PC-9 (cell line): ENCODE measurements at regions not wholly inside any gene's neighbourhood (a gene's known extent, or its start where the extent isn't known, plus 50 kb on each side); places are given as distances from the start of the nearest gene placed in this dataset.

ENCODE experiments used
- BruUV-seq: library from RNA; stranded (reverse); fragments of 400-500 nt; replicated peaks from 2 replicates; lab custom pipeline; 2021; lab: Mats Ljungman, UMichigan
- CTCF ChIA-PET: fragments of 300-600 bp; sonication (Branson Sonifier 250); formaldehyde crosslinking; loops from one replicate; lab custom pipeline; 2022; ENCODE audit warnings: antibody characterized with exemption; lab: Charles Lee
- POLR2A ChIA-PET: fragments of 300-600 bp; sonication (Branson Sonifier 250); formaldehyde crosslinking; loops from one replicate; lab custom pipeline; 2022; ENCODE audit warnings: antibody characterized with exemption; ENCODE audit not compliant: unreplicated experiment; lab: Charles Lee
- DNase-seq, 2 experiments: peaks; one replicate each; pipeline versions ENCODE4 v3.0.0 to v3.0.0-alpha.2; 2015 to 2022; ENCODE audit warnings: mixed read lengths in 1 of 2
- H2AFZ ChIP-seq: fragments of 200-600 bp; sonication (generic); 2 replicates; pipeline ENCODE4 v1.8.1; 2017; ENCODE audit warnings: antibody characterized with exemption
- H3F3A ChIP-seq: fragments of 200-600 bp; sonication (generic); 2 replicates; pipeline ENCODE4 v1.8.1; 2017; ENCODE audit warnings: antibody characterized with exemption, mild to moderate bottlenecking, low read depth; ENCODE audit not compliant: insufficient read depth
- H3K27ac ChIP-seq: fragments of 200-600 bp; sonication (generic); 2 replicates; pipeline ENCODE4 v1.6.1; 2016; ENCODE audit warnings: mixed run types
- H3K27me3 ChIP-seq: fragments of 200-600 bp; sonication (generic); 2 replicates; pipeline ENCODE4 v1.6.1; 2016; ENCODE audit warnings: low read depth, mixed run types; ENCODE audit not compliant: insufficient read depth
- H3K36me3 ChIP-seq: fragments of 200-600 bp; sonication (generic); 2 replicates; pipeline ENCODE4 v1.6.1; 2016; ENCODE audit warnings: low read depth, mixed run types
- H3K4me1 ChIP-seq: fragments of 200-600 bp; sonication (generic); replicated peaks from 2 replicates; pipeline ENCODE4 v1.6.1; 2016; ENCODE audit warnings: mixed run types; ENCODE audit not compliant: insufficient read depth
- H3K4me2 ChIP-seq: fragments of 200-600 bp; sonication (generic); 2 replicates; pipeline ENCODE4 v1.6.1; 2017; ENCODE audit warnings: mixed run types
- H3K4me3 ChIP-seq: fragments of 200-600 bp; sonication (generic); 2 replicates; pipeline ENCODE4 v1.6.1; 2016; ENCODE audit warnings: mixed run types
- H3K79me2 ChIP-seq: fragments of 200-600 bp; sonication (generic); 2 replicates; pipeline ENCODE4 v1.6.1; 2017; ENCODE audit warnings: low read depth, mixed run types
- H3K9me2 ChIP-seq: fragments of 200-600 bp; sonication (generic); 2 replicates; pipeline ENCODE4 v1.8.1; 2017; ENCODE audit warnings: mild to moderate bottlenecking; ENCODE audit not compliant: insufficient read depth
- H3K9me3 ChIP-seq: fragments of 200-600 bp; sonication (generic); 2 replicates; pipeline ENCODE4 v1.8.1; 2016; ENCODE audit warnings: low read depth; ENCODE audit not compliant: insufficient read depth
- H4K20me1 ChIP-seq: fragments of 200-600 bp; sonication (generic); 2 replicates; pipeline ENCODE4 v1.8.1; 2017; ENCODE audit not compliant: insufficient read depth
- CTCF ChIP-seq: fragments of 200-600 bp; sonication (generic); conservative IDR thresholded peaks from 2 replicates; pipeline ENCODE4 v1.6.1; 2017; ENCODE audit warnings: mixed run types, antibody characterized with exemption, mild to moderate bottlenecking, moderate library complexity
- EZH2 ChIP-seq: fragments of 200-600 bp; sonication (generic); IDR thresholded peaks from 2 replicates; pipeline ENCODE4 v1.8.0; 2017; ENCODE audit warnings: antibody characterized with exemption, low read depth
- intact Hi-C: fragments of 100-400 bp; cut with micrococcal nuclease; formaldehyde crosslinking; loops from one replicate; pipeline ENCODE4 v1.10.0; 2022; ENCODE audit not compliant: unreplicated experiment

GRCh38 chr5:5612096-5612495 lies 189.6 kb downstream of the ICE1 start:
- intact Hi-C loops: no loop called here
- Histone ChIP-seq H3K9me3 (no peaks in the 10 kb centered on the region), H3K36me3 (no peaks in the 10 kb centered on the region), H3K4me2 (no peak overlapping the region), H3K79me2 (no peaks in the 10 kb centered on the region), H3K27ac (no peak overlapping the region), H3K9me2 (no peaks in the 10 kb centered on the region), H3F3A (no peaks in the 10 kb centered on the region), H3K27me3 (peaks cover 42% of the 10 kb centered on the region), H2AFZ (no peak overlapping the region), H4K20me1 (no peaks in the 10 kb centered on the region), H3K4me3 (no peak overlapping the region), H3K4me1 (no peaks in the 10 kb centered on the region)
- POLR2A ChIA-PET: no interaction called here
- BruUV-seq: no TSS peak
- TF ChIP-seq EZH2: no peak
- no peak for TF ChIP-seq CTCF
- no peak for DNase-seq
- CTCF ChIA-PET: no interaction called here

- POLR2A ChIA-PET: no interaction called here
- no peaks in the 10 kb centered on the region for H4K20me1 ChIP-seq
These were observed 187.5 kb downstream of the ICE1 start for GRCh38 chr5:5609935-5610334.

GRCh38 chr5:5605170-5605764 lies 182.8 kb downstream of the ICE1 start:
- no peaks in the 10 kb centered on the region for H3K79me2 ChIP-seq
- H3K36me3 ChIP-seq: no peaks in the 10 kb centered on the region
- POLR2A ChIA-PET: no interaction called here
- no TSS peak for BruUV-seq
- H2AFZ ChIP-seq: peak overlapping the region; percentile 9; the same call in 1 of the 2 replicates
- H3K27me3 ChIP-seq: peaks cover 12% of the 10 kb centered on the region
- no peaks in the 10 kb centered on the region for H3K4me1 ChIP-seq
- no peaks in the 10 kb centered on the region for H3K9me3 ChIP-seq
- CTCF ChIA-PET: no interaction called here
- H3K4me3 ChIP-seq: no peak overlapping the region
- intact Hi-C loops: no loop called here
- no peak overlapping the region for H3K27ac ChIP-seq
- no peaks in the 10 kb centered on the region for H3F3A ChIP-seq
- no peaks in the 10 kb centered on the region for H4K20me1 ChIP-seq
- H3K9me2 ChIP-seq: no peaks in the 10 kb centered on the region
- peak overlapping the region; percentile 21; the same call in 1 of the 2 replicates for H3K4me2 ChIP-seq
- no peak for TF ChIP-seq CTCF
- no peak for TF ChIP-seq EZH2
- DNase-seq: no peak

More at GRCh38 chr5:5609935-5610334, 187.5 kb downstream of the ICE1 start:
- no peaks in the 10 kb centered on the region for H3K36me3 ChIP-seq
- H3K4me1 ChIP-seq: no peaks in the 10 kb centered on the region
- no peaks in the 10 kb centered on the region for H3K79me2 ChIP-seq
- H3K4me2 ChIP-seq: no peak overlapping the region
- no peaks in the 10 kb centered on the region for H3K9me2 ChIP-seq
- H3K4me3 ChIP-seq: no peak overlapping the region
- H3F3A ChIP-seq: no peaks in the 10 kb centered on the region
- TF ChIP-seq CTCF (no peak), EZH2 (no peak)
- no peak for DNase-seq
- intact Hi-C loops: loop anchor here (2.0 kb wide), 1 partner anchor 29 kb away; no protein-coding TSS in a partner anchor
- no peaks in the 10 kb centered on the region for H3K9me3 ChIP-seq
- no TSS peak for BruUV-seq
- H3K27me3 ChIP-seq: peaks cover 33% of the 10 kb centered on the region
- no peak overlapping the region for H3K27ac ChIP-seq
- no peak overlapping the region for H2AFZ ChIP-seq
- CTCF ChIA-PET: no interaction called here
